PFSK-1 (cell line): ENCODE measurements at regions not wholly inside any gene's neighbourhood (a gene's known extent, or its start where the extent isn't known, plus 50 kb on each side); places are given as distances from the start of the nearest gene placed in this dataset.

ENCODE experiments used
- FOXP2 ChIP-seq: optimal IDR thresholded peaks from 2 replicates; pipeline ENCODE3; 2011; ENCODE audit warnings: borderline replicate concordance, control low read depth, inconsistent platforms; ENCODE audit not compliant: insufficient read depth; ENCODE audit errors: extremely low read length, extremely low read depth
- POLR2AphosphoS5 ChIP-seq: IDR thresholded peaks from 2 replicates; pipeline ENCODE4 v1.6.1; 2012; ENCODE audit warnings: low read depth, mild to moderate bottlenecking, control low read depth, low read length, moderate library complexity
- SIN3A ChIP-seq: IDR thresholded peaks from 2 replicates; pipeline ENCODE4 v1.6.1; 2012; ENCODE audit warnings: mild to moderate bottlenecking, low read length, moderate library complexity, borderline replicate concordance; ENCODE audit not compliant: insufficient read depth
- TAF1 ChIP-seq: IDR thresholded peaks from 2 replicates; pipeline ENCODE4 v1.6.1; 2012; ENCODE audit warnings: low read length, control low read depth, borderline replicate concordance; ENCODE audit not compliant: insufficient read depth
- TF ChIP-seq, protein P1 (sequence below), 2 experiments: IDR thresholded peaks; 2 replicates each; pipeline versions ENCODE4 v1.6.1 to v1.8.0; 2011 to 2012; ENCODE audit warnings: low read depth in 2 of 2, low read length in 2 of 2, control low read depth in 1 of 2, inconsistent platforms in 1 of 2, mild to moderate bottlenecking in 1 of 2, moderate library complexity in 1 of 2; ENCODE audit not compliant: insufficient read depth in 1 of 2

DNA sequence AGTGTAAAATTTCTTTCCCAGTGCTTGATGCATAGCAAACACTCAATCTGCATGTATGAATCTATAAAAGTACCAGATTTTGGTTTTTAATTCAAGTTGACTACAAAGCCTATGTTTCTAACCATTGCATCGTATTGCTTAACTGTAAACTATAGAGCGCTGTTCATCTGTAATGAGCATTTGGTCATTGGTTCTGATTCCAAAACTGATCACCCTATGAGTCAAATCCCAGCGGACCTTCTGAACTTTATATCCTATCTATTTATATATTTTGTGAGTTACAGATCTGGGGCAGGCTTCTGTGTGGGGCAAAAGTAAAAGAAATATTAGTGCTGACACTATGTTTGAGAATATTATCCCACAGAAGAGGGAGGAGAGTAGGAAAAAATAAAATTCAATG is 305.7 kb upstream of the TNC start:
- no peak for TF ChIP-seq POLR2AphosphoS5
- no peak for TF ChIP-seq SIN3A
- TF ChIP-seq TAF1 = no peak
- no peak for TF ChIP-seq FOXP2
- TF ChIP-seq, protein P1, sequence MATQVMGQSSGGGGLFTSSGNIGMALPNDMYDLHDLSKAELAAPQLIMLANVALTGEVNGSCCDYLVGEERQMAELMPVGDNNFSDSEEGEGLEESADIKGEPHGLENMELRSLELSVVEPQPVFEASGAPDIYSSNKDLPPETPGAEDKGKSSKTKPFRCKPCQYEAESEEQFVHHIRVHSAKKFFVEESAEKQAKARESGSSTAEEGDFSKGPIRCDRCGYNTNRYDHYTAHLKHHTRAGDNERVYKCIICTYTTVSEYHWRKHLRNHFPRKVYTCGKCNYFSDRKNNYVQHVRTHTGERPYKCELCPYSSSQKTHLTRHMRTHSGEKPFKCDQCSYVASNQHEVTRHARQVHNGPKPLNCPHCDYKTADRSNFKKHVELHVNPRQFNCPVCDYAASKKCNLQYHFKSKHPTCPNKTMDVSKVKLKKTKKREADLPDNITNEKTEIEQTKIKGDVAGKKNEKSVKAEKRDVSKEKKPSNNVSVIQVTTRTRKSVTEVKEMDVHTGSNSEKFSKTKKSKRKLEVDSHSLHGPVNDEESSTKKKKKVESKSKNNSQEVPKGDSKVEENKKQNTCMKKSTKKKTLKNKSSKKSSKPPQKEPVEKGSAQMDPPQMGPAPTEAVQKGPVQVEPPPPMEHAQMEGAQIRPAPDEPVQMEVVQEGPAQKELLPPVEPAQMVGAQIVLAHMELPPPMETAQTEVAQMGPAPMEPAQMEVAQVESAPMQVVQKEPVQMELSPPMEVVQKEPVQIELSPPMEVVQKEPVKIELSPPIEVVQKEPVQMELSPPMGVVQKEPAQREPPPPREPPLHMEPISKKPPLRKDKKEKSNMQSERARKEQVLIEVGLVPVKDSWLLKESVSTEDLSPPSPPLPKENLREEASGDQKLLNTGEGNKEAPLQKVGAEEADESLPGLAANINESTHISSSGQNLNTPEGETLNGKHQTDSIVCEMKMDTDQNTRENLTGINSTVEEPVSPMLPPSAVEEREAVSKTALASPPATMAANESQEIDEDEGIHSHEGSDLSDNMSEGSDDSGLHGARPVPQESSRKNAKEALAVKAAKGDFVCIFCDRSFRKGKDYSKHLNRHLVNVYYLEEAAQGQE (IDR thresholded peaks at IDR 0.05; ENCODE audit: insufficient read depth in 1 of 2, low read depth in 2 of 2, low read length in 2 of 2) = no peak

DNA sequence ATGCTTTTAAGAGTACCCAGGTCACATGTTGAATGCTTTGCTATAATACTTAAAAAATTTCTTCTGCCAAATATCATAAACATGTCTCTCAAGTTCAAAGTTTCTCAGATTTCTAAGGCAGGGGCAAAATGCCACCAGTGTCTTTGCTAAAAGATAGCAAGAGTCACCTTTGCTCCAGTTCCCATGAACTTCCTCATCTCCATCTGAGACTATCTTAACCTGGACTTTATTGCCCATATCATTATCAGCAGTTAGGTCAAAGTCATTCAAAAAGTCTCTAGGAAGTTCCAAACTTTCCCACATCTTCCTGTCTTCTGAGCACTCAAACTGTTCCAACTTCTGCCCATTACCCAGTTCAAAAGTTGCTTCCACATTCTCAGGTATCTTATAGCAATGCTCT is 307.6 kb upstream of the TNC start:
- TF ChIP-seq FOXP2 = no peak
- TF ChIP-seq SIN3A = no peak
- TF ChIP-seq, protein P1 (IDR thresholded peaks at IDR 0.05; ENCODE audit: insufficient read depth in 1 of 2, low read depth in 2 of 2, low read length in 2 of 2) = no peak
- TF ChIP-seq TAF1 = no peak
- no peak for TF ChIP-seq POLR2AphosphoS5

DNA sequence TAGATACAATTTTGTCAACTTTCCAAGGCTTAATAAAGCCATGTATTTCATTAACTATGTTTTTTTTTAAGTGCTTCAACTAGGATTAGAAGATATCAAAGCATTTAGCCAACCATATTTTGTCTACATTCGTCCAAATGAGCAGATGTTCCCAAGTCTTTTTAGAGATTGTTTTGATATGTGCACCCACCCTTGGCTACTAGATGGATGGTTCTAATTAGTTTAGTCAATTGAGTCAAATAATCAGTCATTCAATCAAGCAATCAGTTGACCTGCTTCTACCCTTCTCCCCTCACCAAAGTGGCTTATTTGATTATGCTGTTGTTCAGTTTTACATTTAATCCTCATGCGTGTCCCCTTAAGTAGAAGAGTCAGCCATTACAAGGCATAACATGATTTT is 319.5 kb upstream of the TNC start:
- TF ChIP-seq FOXP2 (no peak), SIN3A (no peak), POLR2AphosphoS5 (no peak), TAF1 (no peak)
- TF ChIP-seq, protein P1 (IDR thresholded peaks at IDR 0.05; ENCODE audit: insufficient read depth in 1 of 2, low read depth in 2 of 2, low read length in 2 of 2) = no peak

DNA sequence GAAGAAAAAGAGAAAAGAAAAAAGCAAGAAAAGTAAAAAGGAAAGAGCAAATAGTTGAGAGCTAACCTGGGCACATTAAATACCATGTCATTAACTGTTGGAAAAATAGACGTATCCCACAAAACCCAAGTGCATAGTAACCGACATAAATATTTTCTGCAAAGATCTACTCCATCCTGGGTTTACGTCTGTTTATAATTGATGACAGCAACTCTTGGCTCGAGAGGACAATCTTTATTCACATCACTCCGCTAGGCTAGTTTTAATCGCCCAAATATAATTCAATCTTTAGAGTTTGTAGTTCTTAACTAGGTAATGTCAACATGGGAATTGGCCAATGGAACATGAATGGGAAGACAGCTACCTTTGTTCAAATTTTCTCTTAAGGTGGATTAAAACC is 321.7 kb upstream of the TNC start:
- TF ChIP-seq TAF1 (no peak), POLR2AphosphoS5 (no peak), SIN3A (no peak), FOXP2 (no peak)
- TF ChIP-seq, protein P1 (IDR thresholded peaks at IDR 0.05; ENCODE audit: insufficient read depth in 1 of 2, low read depth in 2 of 2, low read length in 2 of 2) = no peak

DNA sequence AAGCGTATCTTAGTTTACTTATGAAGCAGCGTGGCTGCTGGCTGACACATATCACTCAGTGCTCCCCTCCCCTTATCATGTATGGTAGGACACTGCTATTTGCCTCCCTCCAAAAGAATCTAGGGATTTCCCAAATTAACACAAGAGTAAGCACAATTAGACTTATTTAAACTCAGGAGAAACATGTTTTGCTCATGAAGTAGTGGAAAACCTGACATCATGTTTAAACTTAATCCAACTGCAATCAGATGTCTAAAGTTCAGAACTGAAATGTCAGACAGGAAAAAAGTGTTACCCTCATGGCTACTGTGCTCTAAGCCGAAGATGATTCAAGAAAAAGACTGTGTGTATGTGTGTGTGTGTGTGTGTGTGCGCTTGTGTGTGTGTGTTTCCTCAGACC is 324.1 kb upstream of the TNC start:
- TF ChIP-seq FOXP2 (no peak), SIN3A (no peak)
